HG03025 (cell line): ENCODE measurements at regions not wholly inside any gene's neighbourhood (a gene's known extent, or its start where the extent isn't known, plus 50 kb on each side); places are given as distances from the start of the nearest gene placed in this dataset.

Experiments
- ATAC-seq: cut with Tn5 transposase; IDR thresholded peaks from one replicate; pipeline ENCODE4 v1.9.1; 2021; ENCODE audit warnings: mild to moderate bottlenecking, moderate library complexity; ENCODE audit not compliant: unreplicated experiment, low FRiP score

GRCh38 chrX:144790148-144790547 lies 457.2 kb upstream of the SPANXN1 start:
- no peak for ATAC-seq

GRCh38 chrX:144791298-144791697 lies 456.0 kb upstream of the SPANXN1 start:
- ATAC-seq, result no peak

- no peak for ATAC-seq
These were observed 448.3 kb upstream of the SPANXN1 start for GRCh38 chrX:144798972-144799371.

- ATAC-seq, result no peak
These were observed 445.5 kb upstream of the SPANXN1 start for GRCh38 chrX:144801786-144802185.

DNA sequence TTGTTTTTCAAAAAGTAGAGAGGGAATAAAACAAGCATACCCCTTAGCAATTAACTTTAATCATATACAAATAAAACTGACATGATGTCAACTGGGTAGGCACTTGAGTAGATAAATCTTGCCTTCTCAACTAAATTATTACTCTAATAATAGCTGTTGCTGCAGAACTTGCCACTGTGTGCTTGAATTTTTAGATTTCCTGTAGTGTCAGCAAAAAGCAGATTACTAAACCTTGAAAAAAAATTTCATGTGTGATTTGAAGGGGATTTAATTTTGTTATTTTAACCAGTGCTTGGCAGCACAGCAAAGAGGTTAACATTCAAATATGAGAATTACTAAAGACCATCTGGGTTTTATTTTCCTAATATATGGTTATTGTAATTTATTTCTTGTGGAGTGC lies 438.3 kb upstream of the SPANXN1 start:
- no peak for ATAC-seq

- ATAC-seq, result no peak
These were observed 436.8 kb upstream of the SPANXN1 start for GRCh38 chrX:144810539-144810938.

DNA sequence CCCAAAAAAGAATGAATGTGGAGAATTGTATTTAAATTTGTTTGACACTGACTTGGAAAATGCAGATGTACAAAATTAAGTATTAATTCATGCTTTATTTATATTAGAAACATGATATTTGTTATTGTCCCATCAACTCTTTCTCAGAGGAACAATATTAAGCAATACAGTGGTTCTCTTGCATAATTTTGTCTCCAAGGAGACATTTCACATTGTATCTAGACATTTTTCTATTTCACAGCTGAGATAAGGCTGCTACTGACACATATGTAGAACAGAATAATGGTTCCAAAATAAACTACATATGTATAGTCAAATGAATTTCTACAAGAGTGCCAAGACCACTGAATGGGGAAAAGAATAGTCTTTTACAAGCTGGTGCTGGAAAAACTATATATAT lies 427.9 kb upstream of the SPANXN1 start:
- no peak for ATAC-seq

- no peak for ATAC-seq
These were observed 406.7 kb upstream of the SPANXN1 start for GRCh38 chrX:144840616-144841015.

GRCh38 chrX:144849141-144849540 lies 398.2 kb upstream of the SPANXN1 start:
- no peak for ATAC-seq

DNA sequence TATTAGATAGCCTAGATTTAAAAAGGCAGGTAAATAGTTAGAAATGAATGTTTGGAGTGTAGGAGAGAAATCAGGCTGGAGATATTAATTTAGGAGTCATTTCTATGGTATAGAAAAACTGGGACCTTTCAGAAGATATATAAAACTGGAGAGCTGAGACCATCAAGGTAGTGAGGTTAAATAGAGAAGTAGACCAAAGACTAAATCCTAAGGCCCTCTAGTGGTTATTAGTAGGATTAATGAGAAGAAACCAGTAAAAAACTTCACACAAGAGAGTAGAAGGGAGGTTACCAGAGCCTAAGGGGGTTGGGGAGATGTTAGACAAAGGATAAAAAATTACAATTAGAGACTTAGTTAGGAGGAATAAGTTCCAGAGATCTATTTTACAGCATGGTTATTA lies 351.0 kb upstream of the SPANXN1 start:
- ATAC-seq, result no peak

GRCh38 chrX:144901521-144901920 lies 345.8 kb upstream of the SPANXN1 start:
- no peak for ATAC-seq

DNA sequence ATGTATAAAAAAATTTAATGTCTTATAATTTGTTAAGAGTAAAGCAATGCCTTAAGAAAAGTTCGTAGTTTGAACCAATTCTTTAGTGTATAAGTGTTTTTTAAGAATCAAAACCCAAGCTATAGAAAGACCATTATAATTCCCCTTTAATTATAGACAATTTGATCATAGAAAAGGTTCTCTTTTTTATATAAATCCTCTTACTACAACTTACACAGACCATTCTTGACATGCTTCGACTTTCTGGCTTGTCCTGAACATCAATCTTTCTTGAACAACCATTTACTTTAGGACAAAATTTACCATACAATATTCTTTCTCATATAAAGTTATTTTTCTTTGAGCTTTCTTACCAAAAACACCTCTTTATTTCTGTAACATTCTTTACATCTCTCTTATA lies 330.5 kb upstream of the SPANXN1 start:
- no peak for ATAC-seq

DNA sequence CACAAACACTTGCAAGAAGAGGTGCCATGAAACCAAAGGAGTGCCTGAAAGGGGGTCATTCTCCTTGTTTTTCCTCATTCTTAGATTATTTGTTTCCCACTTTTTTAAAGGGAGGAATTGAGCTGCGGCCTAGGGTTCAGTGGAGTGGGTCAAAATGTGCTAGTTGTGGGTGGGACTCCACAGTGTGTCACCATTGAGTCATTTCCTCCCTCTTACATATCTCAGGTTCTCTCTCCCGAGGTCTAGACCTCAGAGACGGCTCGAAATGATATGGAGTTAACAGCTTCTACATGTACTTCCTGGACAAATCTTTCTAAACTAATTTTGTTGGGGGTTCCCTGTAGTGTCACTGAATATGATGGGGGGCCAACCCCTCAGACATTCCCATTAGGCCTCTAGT lies 328.4 kb upstream of the SPANXN1 start:
- no peak for ATAC-seq

GRCh38 chrX:144946666-144947065 lies 300.6 kb upstream of the SPANXN1 start:
- ATAC-seq, result no peak
